GM23338 (cell line): ENCODE measurements at regions not wholly inside any gene's neighbourhood (a gene's known extent, or its start where the extent isn't known, plus 50 kb on each side); places are given as distances from the start of the nearest gene placed in this dataset.

ENCODE experiments used
- ATAC-seq: fragments of 200-7000 bp; cut with Tn5 transposase; 3 replicates; pipeline ENCODE4 v1.9.1; 2020
- DNase-seq: peaks from one replicate; pipeline ENCODE4 v3.0.0-alpha.2; 2015; ENCODE audit warnings: low spot score
- H2AFZ ChIP-seq: fragments of 200-600 bp; sonication (generic); 2 replicates; pipeline ENCODE4 v1.8.0; 2016; ENCODE audit warnings: antibody characterized with exemption, mild to moderate bottlenecking, moderate library complexity
- H3F3A ChIP-seq: fragments of 200-600 bp; sonication (generic); replicated peaks from 2 replicates; pipeline ENCODE4 v1.8.0; 2017; ENCODE audit warnings: antibody characterized with exemption, mixed run types, low read depth
- H3K27ac ChIP-seq: fragments of 200-600 bp; sonication (generic); 2 replicates; pipeline ENCODE4 v1.6.1; 2016; ENCODE audit warnings: low read depth
- H3K27me3 ChIP-seq: fragments of 200-600 bp; sonication (generic); 2 replicates; pipeline ENCODE4 v1.8.0; 2016; ENCODE audit warnings: mild to moderate bottlenecking, mixed run types, moderate library complexity; ENCODE audit not compliant: insufficient read depth
- H3K36me3 ChIP-seq: fragments of 200-600 bp; sonication (generic); 2 replicates; pipeline ENCODE4 v1.8.0; 2016; ENCODE audit warnings: mild to moderate bottlenecking; ENCODE audit not compliant: insufficient read depth
- H3K4me1 ChIP-seq: fragments of 200-600 bp; sonication (generic); 2 replicates; pipeline ENCODE4 v1.8.0; 2016; ENCODE audit warnings: mild to moderate bottlenecking, moderate library complexity; ENCODE audit not compliant: insufficient read depth
- H3K4me2 ChIP-seq: fragments of 200-600 bp; sonication (generic); 2 replicates; pipeline ENCODE4 v1.7.1; 2017; ENCODE audit warnings: mixed run types
- H3K4me3 ChIP-seq: fragments of 200-600 bp; sonication (generic); 2 replicates; pipeline ENCODE4 v1.6.1; 2016; ENCODE audit warnings: mixed run types
- H3K79me2 ChIP-seq: fragments of 200-600 bp; sonication (generic); replicated peaks from 2 replicates; pipeline ENCODE4 v1.8.0; 2017; ENCODE audit warnings: mild to moderate bottlenecking; ENCODE audit not compliant: insufficient read depth
- H3K9me2 ChIP-seq: fragments of 200-600 bp; sonication (generic); 2 replicates; pipeline ENCODE4 v1.8.0; 2017; ENCODE audit not compliant: insufficient read depth
- H4K20me1 ChIP-seq: fragments of 200-600 bp; sonication (generic); replicated peaks from 2 replicates; pipeline ENCODE4 v1.8.0; 2017; ENCODE audit warnings: mild to moderate bottlenecking; ENCODE audit not compliant: insufficient read depth
- H3K27ac Mint-ChIP-seq: 2 replicates; pipeline ENCODE4 v1.8.0; 2020; ENCODE audit warnings: inconsistent platforms, mild to moderate bottlenecking, moderate library complexity, mixed read lengths
- H3K27me3 Mint-ChIP-seq: 3 replicates; pipeline ENCODE4 v1.8.0; 2022; ENCODE audit warnings: low read depth, mild to moderate bottlenecking, moderate library complexity, mixed read lengths, inconsistent platforms; ENCODE audit not compliant: insufficient read depth, poor library complexity
- H3K36me3 Mint-ChIP-seq: 3 replicates; pipeline ENCODE4 v1.8.0; 2021; ENCODE audit warnings: low read depth, mild to moderate bottlenecking, inconsistent platforms, moderate library complexity, mixed read lengths
- H3K4me1 Mint-ChIP-seq: 3 replicates; pipeline ENCODE4 v1.8.0; 2020; ENCODE audit warnings: mild to moderate bottlenecking, inconsistent platforms, mixed read lengths
- H3K4me3 Mint-ChIP-seq: 3 replicates; pipeline ENCODE4 v1.8.0; 2021; ENCODE audit warnings: moderate library complexity, mild to moderate bottlenecking, inconsistent platforms, mixed read lengths
- H3K9me3 Mint-ChIP-seq: 3 replicates; pipeline ENCODE4 v1.8.0; 2020; ENCODE audit warnings: moderate library complexity, mild to moderate bottlenecking, inconsistent platforms, mixed read lengths
- CREB1 ChIP-seq: fragments of 250-450 bp; sonication (Bioruptor Pico); IDR thresholded peaks from 2 replicates; pipeline ENCODE4 v1.5.0; 2020; ENCODE audit warnings: low read depth, mild to moderate bottlenecking, moderate library complexity
- EZH2 ChIP-seq: fragments of 200-600 bp; sonication (generic); IDR thresholded peaks from one replicate; pipeline ENCODE4 v1.8.0; 2017; ENCODE audit warnings: antibody characterized with exemption, mild to moderate bottlenecking, low read depth; ENCODE audit not compliant: unreplicated experiment
- EZH2phosphoT487 ChIP-seq: fragments of 200-600 bp; sonication (generic); IDR thresholded peaks from one replicate; pipeline ENCODE4 v1.8.1; 2018; ENCODE audit warnings: antibody characterized with exemption; ENCODE audit not compliant: unreplicated experiment
- JUNB ChIP-seq: IDR thresholded peaks from one replicate; pipeline ENCODE4 v1.6.1; 2016; ENCODE audit warnings: antibody characterized with exemption; ENCODE audit not compliant: unreplicated experiment
- NANOG ChIP-seq: IDR thresholded peaks from 2 replicates; pipeline ENCODE4 v1.6.1; 2016; ENCODE audit warnings: antibody characterized with exemption, borderline replicate concordance
- POLR2AphosphoS5 ChIP-seq: IDR thresholded peaks from 2 replicates; pipeline ENCODE4 v1.6.1; 2016; ENCODE audit warnings: antibody characterized with exemption, low read depth
- STAT1 ChIP-seq: IDR thresholded peaks from one replicate; pipeline ENCODE4 v1.6.1; 2016; ENCODE audit warnings: antibody characterized with exemption; ENCODE audit not compliant: unreplicated experiment
- ZNF114 ChIP-seq: fragments of 250-450 bp; sonication (Bioruptor Pico); IDR thresholded peaks from 2 replicates; pipeline ENCODE4 v1.5.0; 2020; ENCODE audit warnings: mild to moderate bottlenecking, moderate library complexity
- ZNF331 ChIP-seq: fragments of 250-450 bp; sonication (Bioruptor Pico); IDR thresholded peaks from 2 replicates; pipeline ENCODE4 v1.5.0; 2020; ENCODE audit warnings: low read depth, mild to moderate bottlenecking, moderate library complexity
- TF ChIP-seq, protein P1 (sequence below): IDR thresholded peaks from 2 replicates; pipeline ENCODE4 v1.6.1; 2016; ENCODE audit warnings: antibody characterized with exemption
- TF ChIP-seq, protein P2 (sequence below), 2 experiments: fragments of 200-600 bp in 1 of 2; sonication (generic) in 1 of 2; conservative IDR thresholded peaks; 2 replicates each; pipeline versions ENCODE4 v1.5.1 to v1.6.1; 2016 to 2017; ENCODE audit warnings: antibody characterized with exemption in 2 of 2, low read depth in 2 of 2, mild to moderate bottlenecking in 2 of 2, moderate library complexity in 1 of 2
- TF ChIP-seq, protein P3 (sequence below): IDR thresholded peaks from one replicate; pipeline ENCODE4 v1.6.1; 2018; ENCODE audit warnings: antibody characterized with exemption; ENCODE audit not compliant: unreplicated experiment
- TF ChIP-seq, protein P4 (sequence below): fragments of 250-450 bp; sonication (Bioruptor Pico); IDR thresholded peaks from 2 replicates; pipeline ENCODE4 v1.5.0; 2020; ENCODE audit warnings: mild to moderate bottlenecking, moderate library complexity

DNA sequence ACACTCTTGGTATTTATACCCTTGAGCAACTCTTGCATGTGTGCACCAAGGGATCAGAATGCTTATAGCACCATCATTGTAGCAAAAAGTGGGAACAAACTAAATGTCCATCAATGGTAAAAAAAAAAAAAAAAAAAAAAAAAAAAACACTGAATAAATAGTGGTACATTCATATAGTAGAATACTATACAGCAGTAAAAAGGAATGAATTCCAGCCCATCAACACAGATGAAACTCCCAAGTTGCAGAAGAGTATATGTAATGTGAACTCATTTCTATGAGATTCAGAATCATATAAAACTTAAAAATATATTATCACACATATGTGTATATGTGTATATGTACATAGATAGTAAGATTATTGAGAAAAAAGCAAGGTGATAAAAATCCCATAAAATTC, 291.6 kb downstream of the CLIC5 start:
- Histone ChIP-seq H3F3A (no peaks in the 10 kb centered on the region), H3K9me2 (no peaks in the 10 kb centered on the region), H3K4me2 (no peak overlapping the region), H3K4me3 (no peak overlapping the region), H4K20me1 (no peaks in the 10 kb centered on the region), H3K36me3 (no peaks in the 10 kb centered on the region), H3K4me1 (no peaks in the 10 kb centered on the region), H3K79me2 (no peaks in the 10 kb centered on the region), H3K27ac (no peak overlapping the region), H2AFZ (no peak overlapping the region), H3K27me3 (no peaks in the 10 kb centered on the region)
- Mint-ChIP-seq H3K36me3 (no peaks in the 10 kb centered on the region), H3K27me3 (no peaks in the 10 kb centered on the region), H3K4me3 (no peak overlapping the region), H3K27ac (no peak overlapping the region), H3K9me3 (no peaks in the 10 kb centered on the region; the same call in 2 of the 3 replicates), H3K4me1 (no peaks in the 10 kb centered on the region)
- TF ChIP-seq JUNB (no peak), ZNF114 (no peak), EZH2phosphoT487 (no peak), EZH2 (no peak), ZNF331 (CRISPR knock-in tag) (no peak), CREB1 (CRISPR knock-in tag) (no peak), POLR2AphosphoS5 (no peak), NANOG (no peak), STAT1 (no peak)
- TF ChIP-seq, protein P1, sequence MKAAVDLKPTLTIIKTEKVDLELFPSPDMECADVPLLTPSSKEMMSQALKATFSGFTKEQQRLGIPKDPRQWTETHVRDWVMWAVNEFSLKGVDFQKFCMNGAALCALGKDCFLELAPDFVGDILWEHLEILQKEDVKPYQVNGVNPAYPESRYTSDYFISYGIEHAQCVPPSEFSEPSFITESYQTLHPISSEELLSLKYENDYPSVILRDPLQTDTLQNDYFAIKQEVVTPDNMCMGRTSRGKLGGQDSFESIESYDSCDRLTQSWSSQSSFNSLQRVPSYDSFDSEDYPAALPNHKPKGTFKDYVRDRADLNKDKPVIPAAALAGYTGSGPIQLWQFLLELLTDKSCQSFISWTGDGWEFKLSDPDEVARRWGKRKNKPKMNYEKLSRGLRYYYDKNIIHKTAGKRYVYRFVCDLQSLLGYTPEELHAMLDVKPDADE, result no peak
- TF ChIP-seq, protein P2, sequence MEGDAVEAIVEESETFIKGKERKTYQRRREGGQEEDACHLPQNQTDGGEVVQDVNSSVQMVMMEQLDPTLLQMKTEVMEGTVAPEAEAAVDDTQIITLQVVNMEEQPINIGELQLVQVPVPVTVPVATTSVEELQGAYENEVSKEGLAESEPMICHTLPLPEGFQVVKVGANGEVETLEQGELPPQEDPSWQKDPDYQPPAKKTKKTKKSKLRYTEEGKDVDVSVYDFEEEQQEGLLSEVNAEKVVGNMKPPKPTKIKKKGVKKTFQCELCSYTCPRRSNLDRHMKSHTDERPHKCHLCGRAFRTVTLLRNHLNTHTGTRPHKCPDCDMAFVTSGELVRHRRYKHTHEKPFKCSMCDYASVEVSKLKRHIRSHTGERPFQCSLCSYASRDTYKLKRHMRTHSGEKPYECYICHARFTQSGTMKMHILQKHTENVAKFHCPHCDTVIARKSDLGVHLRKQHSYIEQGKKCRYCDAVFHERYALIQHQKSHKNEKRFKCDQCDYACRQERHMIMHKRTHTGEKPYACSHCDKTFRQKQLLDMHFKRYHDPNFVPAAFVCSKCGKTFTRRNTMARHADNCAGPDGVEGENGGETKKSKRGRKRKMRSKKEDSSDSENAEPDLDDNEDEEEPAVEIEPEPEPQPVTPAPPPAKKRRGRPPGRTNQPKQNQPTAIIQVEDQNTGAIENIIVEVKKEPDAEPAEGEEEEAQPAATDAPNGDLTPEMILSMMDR (conservative IDR thresholded peaks at IDR 0.05; ENCODE audit: low read depth in 2 of 2), result no peak
- TF ChIP-seq, protein P3, sequence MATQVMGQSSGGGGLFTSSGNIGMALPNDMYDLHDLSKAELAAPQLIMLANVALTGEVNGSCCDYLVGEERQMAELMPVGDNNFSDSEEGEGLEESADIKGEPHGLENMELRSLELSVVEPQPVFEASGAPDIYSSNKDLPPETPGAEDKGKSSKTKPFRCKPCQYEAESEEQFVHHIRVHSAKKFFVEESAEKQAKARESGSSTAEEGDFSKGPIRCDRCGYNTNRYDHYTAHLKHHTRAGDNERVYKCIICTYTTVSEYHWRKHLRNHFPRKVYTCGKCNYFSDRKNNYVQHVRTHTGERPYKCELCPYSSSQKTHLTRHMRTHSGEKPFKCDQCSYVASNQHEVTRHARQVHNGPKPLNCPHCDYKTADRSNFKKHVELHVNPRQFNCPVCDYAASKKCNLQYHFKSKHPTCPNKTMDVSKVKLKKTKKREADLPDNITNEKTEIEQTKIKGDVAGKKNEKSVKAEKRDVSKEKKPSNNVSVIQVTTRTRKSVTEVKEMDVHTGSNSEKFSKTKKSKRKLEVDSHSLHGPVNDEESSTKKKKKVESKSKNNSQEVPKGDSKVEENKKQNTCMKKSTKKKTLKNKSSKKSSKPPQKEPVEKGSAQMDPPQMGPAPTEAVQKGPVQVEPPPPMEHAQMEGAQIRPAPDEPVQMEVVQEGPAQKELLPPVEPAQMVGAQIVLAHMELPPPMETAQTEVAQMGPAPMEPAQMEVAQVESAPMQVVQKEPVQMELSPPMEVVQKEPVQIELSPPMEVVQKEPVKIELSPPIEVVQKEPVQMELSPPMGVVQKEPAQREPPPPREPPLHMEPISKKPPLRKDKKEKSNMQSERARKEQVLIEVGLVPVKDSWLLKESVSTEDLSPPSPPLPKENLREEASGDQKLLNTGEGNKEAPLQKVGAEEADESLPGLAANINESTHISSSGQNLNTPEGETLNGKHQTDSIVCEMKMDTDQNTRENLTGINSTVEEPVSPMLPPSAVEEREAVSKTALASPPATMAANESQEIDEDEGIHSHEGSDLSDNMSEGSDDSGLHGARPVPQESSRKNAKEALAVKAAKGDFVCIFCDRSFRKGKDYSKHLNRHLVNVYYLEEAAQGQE, result no peak
- TF ChIP-seq, protein P4, sequence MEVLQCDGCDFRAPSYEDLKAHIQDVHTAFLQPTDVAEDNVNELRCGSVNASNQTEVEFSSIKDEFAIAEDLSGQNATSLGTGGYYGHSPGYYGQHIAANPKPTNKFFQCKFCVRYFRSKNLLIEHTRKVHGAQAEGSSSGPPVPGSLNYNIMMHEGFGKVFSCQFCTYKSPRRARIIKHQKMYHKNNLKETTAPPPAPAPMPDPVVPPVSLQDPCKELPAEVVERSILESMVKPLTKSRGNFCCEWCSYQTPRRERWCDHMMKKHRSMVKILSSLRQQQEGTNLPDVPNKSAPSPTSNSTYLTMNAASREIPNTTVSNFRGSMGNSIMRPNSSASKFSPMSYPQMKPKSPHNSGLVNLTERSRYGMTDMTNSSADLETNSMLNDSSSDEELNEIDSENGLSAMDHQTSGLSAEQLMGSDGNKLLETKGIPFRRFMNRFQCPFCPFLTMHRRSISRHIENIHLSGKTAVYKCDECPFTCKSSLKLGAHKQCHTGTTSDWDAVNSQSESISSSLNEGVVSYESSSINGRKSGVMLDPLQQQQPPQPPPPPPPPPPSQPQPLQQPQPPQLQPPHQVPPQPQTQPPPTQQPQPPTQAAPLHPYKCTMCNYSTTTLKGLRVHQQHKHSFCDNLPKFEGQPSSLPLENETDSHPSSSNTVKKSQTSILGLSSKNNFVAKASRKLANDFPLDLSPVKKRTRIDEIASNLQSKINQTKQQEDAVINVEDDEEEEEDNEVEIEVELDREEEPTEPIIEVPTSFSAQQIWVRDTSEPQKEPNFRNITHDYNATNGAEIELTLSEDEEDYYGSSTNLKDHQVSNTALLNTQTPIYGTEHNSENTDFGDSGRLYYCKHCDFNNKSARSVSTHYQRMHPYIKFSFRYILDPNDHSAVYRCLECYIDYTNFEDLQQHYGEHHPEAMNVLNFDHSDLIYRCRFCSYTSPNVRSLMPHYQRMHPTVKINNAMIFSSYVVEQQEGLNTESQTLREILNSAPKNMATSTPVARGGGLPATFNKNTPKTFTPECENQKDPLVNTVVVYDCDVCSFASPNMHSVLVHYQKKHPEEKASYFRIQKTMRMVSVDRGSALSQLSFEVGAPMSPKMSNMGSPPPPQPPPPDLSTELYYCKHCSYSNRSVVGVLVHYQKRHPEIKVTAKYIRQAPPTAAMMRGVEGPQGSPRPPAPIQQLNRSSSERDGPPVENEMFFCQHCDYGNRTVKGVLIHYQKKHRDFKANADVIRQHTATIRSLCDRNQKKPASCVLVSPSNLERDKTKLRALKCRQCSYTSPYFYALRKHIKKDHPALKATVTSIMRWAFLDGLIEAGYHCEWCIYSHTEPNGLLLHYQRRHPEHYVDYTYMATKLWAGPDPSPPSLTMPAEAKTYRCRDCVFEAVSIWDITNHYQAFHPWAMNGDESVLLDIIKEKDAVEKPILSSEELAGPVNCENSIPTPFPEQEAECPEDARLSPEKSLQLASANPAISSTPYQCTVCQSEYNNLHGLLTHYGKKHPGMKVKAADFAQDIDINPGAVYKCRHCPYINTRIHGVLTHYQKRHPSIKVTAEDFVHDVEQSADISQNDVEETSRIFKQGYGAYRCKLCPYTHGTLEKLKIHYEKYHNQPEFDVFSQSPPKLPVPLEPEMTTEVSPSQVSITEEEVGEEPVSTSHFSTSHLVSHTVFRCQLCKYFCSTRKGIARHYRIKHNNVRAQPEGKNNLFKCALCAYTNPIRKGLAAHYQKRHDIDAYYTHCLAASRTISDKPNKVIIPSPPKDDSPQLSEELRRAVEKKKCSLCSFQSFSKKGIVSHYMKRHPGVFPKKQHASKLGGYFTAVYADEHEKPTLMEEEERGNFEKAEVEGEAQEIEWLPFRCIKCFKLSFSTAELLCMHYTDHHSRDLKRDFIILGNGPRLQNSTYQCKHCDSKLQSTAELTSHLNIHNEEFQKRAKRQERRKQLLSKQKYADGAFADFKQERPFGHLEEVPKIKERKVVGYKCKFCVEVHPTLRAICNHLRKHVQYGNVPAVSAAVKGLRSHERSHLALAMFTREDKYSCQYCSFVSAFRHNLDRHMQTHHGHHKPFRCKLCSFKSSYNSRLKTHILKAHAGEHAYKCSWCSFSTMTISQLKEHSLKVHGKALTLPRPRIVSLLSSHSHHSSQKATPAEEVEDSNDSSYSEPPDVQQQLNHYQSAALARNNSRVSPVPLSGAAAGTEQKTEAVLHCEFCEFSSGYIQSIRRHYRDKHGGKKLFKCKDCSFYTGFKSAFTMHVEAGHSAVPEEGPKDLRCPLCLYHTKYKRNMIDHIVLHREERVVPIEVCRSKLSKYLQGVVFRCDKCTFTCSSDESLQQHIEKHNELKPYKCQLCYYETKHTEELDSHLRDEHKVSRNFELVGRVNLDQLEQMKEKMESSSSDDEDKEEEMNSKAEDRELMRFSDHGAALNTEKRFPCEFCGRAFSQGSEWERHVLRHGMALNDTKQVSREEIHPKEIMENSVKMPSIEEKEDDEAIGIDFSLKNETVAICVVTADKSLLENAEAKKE (CRISPR knock-in tag), result no peak
- DNase-seq, result no peak
- no peak for ATAC-seq
